Endothelial cell of umbilical vein (primary cell): ENCODE measurements at regions not wholly inside any gene's neighbourhood (a gene's known extent, or its start where the extent isn't known, plus 50 kb on each side); places are given as distances from the start of the nearest gene placed in this dataset.

Experiments
- GATA2 ChIP-seq: IDR thresholded peaks from 2 replicates; pipeline ENCODE4 v1.7.0; 2011; ENCODE audit warnings: low read depth, mild to moderate bottlenecking, moderate library complexity, mixed read lengths, low read length; ENCODE audit not compliant: insufficient read length, insufficient read depth
- POLR2A ChIP-seq: IDR thresholded peaks from 2 replicates; pipeline ENCODE4 v1.6.1; 2012; ENCODE audit warnings: low read depth, mild to moderate bottlenecking, control low read depth, low read length
- POLR2AphosphoS5 ChIP-seq: IDR thresholded peaks from 2 replicates; pipeline ENCODE4 v1.6.1; 2012; ENCODE audit warnings: low read depth, mild to moderate bottlenecking, control low read depth, low read length, moderate library complexity; ENCODE audit not compliant: insufficient read depth
- TF ChIP-seq, protein P1 (sequence below), 2 donors: IDR thresholded peaks; 1 replicate in 1 of 2; 2 replicates in 1 of 2; pipeline ENCODE4 v1.5.1; 2011; ENCODE audit warnings: low read length in 2 of 2, mild to moderate bottlenecking in 2 of 2, moderate library complexity in 2 of 2, control low read depth in 1 of 2, inconsistent platforms in 1 of 2, low read depth in 1 of 2; ENCODE audit not compliant: insufficient read depth in 1 of 2; ENCODE audit errors: extremely low read depth in 1 of 2

DNA sequence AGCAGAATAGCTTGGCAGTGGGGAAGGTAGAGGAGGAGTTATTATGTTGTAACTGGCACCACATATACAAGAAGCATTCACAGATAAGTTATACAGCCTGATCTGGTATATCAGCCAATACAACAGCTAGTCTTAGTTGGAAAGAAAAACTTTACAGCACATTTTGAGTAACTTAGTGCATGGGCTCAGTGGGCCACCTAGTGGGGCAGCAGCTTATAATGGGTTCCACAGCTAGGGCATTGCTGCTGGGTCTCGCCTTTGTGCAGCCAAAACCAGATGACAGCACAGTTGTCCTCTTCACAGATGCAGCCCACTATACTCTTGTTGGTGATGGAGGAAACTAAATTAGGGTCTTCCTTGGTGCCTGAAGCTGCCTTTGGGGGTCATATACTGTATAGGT is 448.1 kb upstream of the RASGEF1B start:
- TF ChIP-seq GATA2 = no peak
- TF ChIP-seq POLR2AphosphoS5 = no peak
- no peak for TF ChIP-seq POLR2A
- TF ChIP-seq, protein P1, sequence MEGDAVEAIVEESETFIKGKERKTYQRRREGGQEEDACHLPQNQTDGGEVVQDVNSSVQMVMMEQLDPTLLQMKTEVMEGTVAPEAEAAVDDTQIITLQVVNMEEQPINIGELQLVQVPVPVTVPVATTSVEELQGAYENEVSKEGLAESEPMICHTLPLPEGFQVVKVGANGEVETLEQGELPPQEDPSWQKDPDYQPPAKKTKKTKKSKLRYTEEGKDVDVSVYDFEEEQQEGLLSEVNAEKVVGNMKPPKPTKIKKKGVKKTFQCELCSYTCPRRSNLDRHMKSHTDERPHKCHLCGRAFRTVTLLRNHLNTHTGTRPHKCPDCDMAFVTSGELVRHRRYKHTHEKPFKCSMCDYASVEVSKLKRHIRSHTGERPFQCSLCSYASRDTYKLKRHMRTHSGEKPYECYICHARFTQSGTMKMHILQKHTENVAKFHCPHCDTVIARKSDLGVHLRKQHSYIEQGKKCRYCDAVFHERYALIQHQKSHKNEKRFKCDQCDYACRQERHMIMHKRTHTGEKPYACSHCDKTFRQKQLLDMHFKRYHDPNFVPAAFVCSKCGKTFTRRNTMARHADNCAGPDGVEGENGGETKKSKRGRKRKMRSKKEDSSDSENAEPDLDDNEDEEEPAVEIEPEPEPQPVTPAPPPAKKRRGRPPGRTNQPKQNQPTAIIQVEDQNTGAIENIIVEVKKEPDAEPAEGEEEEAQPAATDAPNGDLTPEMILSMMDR (IDR thresholded peaks at IDR 0.05; ENCODE audit: extremely low read depth in 1 of 2, insufficient read depth in 1 of 2, low read depth in 1 of 2, low read length in 2 of 2) = no peak
